ENCODE measurements at regions not wholly inside any gene's neighbourhood (a gene's known extent, or its start where the extent isn't known, plus 50 kb on each side); places are given as distances from the start of the nearest gene placed in this dataset.

DNA sequence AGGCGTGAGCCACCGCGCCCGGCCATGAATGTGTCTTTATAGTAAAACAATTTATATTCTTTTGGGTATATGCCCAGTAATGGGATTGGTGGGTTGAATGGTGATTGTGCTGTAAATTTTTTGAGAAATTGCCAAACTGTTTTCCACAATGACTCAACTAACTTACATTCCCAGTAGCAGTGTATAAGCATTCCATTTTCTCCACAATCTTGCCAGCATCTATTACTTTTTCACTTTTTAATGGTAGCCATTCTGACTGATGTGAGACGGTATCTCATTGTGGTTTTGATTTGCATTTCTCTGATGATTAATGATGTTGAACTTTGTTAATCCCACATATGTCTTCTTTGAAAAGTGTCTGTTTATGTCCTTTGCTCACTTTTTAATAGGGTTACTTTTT, 1187.9 kb downstream of the XPNPEP1 start:
- no peaks in the 10 kb centered on the region for H3K4me1 ChIP-seq (ENCODE audit: insufficient read depth, low read length)
- no peaks in the 10 kb centered on the region for H4K20me1 ChIP-seq (ENCODE audit: control insufficient read depth, insufficient read depth, insufficient read length)
- H3K4me2 ChIP-seq (ENCODE audit: insufficient read depth, insufficient read length, low read length) = no peak overlapping the region
- no peak overlapping the region for H4K91ac ChIP-seq (ENCODE audit: insufficient read length, low read depth, low read length)
- no peak overlapping the region for H4K5ac ChIP-seq (ENCODE audit: insufficient read length, low read depth, low read length)
- H3K4me1 Mint-ChIP-seq = no peaks in the 10 kb centered on the region
- H2BK12ac ChIP-seq (ENCODE audit: insufficient read length, low read depth, low read length) = no peak overlapping the region
- no peaks in the 10 kb centered on the region for H3K23me2 ChIP-seq (ENCODE audit: insufficient read length, low read depth, low read length, poor library complexity, severe bottlenecking)
- H3K79me1 ChIP-seq (ENCODE audit: insufficient read depth, low read depth, low read length, poor library complexity, severe bottlenecking) = no peaks in the 10 kb centered on the region
- no peak overlapping the region for H2AFZ ChIP-seq (ENCODE audit: low read length)
- H3K79me2 ChIP-seq (ENCODE audit: insufficient read depth, low read length) = no peaks in the 10 kb centered on the region
- no peak overlapping the region for H2BK15ac ChIP-seq (ENCODE audit: low read depth, low read length)
- peaks cover 7 to 8% of the 10 kb centered on the region in 2 experiments; a peak in 3 of 5 replicates for H3K9me3 Mint-ChIP-seq
- DNase-seq = no peak
- H3K27ac Mint-ChIP-seq = no peak overlapping the region
- no peak overlapping the region for H2BK20ac ChIP-seq (ENCODE audit: low read depth, low read length, poor library complexity, severe bottlenecking)
- H3K14ac ChIP-seq (ENCODE audit: insufficient read depth, low read length) = no peak overlapping the region
- WGBS (ENCODE audit: extremely low coverage, insufficient read length, low lambda C conversion rate) = no CpG with 5 or more reads among the region's 5 CpGs
- H3K56ac ChIP-seq (ENCODE audit: insufficient read length, low read depth, low read length) = no peak overlapping the region
- TF ChIP-seq, protein P1, sequence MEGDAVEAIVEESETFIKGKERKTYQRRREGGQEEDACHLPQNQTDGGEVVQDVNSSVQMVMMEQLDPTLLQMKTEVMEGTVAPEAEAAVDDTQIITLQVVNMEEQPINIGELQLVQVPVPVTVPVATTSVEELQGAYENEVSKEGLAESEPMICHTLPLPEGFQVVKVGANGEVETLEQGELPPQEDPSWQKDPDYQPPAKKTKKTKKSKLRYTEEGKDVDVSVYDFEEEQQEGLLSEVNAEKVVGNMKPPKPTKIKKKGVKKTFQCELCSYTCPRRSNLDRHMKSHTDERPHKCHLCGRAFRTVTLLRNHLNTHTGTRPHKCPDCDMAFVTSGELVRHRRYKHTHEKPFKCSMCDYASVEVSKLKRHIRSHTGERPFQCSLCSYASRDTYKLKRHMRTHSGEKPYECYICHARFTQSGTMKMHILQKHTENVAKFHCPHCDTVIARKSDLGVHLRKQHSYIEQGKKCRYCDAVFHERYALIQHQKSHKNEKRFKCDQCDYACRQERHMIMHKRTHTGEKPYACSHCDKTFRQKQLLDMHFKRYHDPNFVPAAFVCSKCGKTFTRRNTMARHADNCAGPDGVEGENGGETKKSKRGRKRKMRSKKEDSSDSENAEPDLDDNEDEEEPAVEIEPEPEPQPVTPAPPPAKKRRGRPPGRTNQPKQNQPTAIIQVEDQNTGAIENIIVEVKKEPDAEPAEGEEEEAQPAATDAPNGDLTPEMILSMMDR (conservative IDR thresholded peaks at IDR 0.05) = no peak
- H3K4ac ChIP-seq (ENCODE audit: low read depth, low read length) = no peak overlapping the region
- no peak overlapping the region for H2BK5ac ChIP-seq (ENCODE audit: insufficient read length, low read length)
- no peak overlapping the region for H2BK120ac ChIP-seq (ENCODE audit: low read depth, low read length, poor library complexity, severe bottlenecking)
- H2AK5ac ChIP-seq (ENCODE audit: insufficient read length, low read length) = no peak overlapping the region
- no peak overlapping the region for H3K23ac ChIP-seq (ENCODE audit: insufficient read length, low read depth, low read length)
- H3K18ac ChIP-seq (ENCODE audit: insufficient read length, low read depth, low read length) = no peak overlapping the region
- H3T11ph ChIP-seq (ENCODE audit: low read length) = no peak overlapping the region
- no peaks in the 10 kb centered on the region for H3K27me3 Mint-ChIP-seq (ENCODE audit: low read depth)
- no peak overlapping the region for H4K8ac ChIP-seq (replicated peaks; ENCODE audit: insufficient read length, low read depth, low read length)
- no peaks in the 10 kb centered on the region for H3K9me3 ChIP-seq (ENCODE audit: control insufficient read depth, low read depth, low read length)
- H3K9ac ChIP-seq (ENCODE audit: extremely low read depth, insufficient read length, low read length) = no peak overlapping the region
- no peak overlapping the region for H3K4me3 Mint-ChIP-seq
- peaks cover 0 to 12% (median 0%) of the 10 kb centered on the region in 3 experiments; a peak in 1 of 7 replicates for H3K36me3 Mint-ChIP-seq (ENCODE audit: insufficient read depth in 1 of 3, low read depth in 3 of 3)
- no peak overlapping the region for H3K27ac ChIP-seq (ENCODE audit: insufficient read length, low read depth, low read length)
- no peaks in the 10 kb centered on the region for H3K27me3 ChIP-seq (ENCODE audit: insufficient read depth, low read length)

Data from H9 (cell line).